Inflammatory macrophage treated with lipopolysaccharide for 1 hour (primary cell): ENCODE measurements at regions not wholly inside any gene's neighbourhood (a gene's known extent, or its start where the extent isn't known, plus 50 kb on each side); places are given as distances from the start of the nearest gene placed in this dataset.
A peak's percentile ranks its signal among the peaks of the same experiment; 100 is the strongest.

Source experiments
- DNase-seq, 2 donors: peaks; one replicate each; pipeline ENCODE4 v3.0.0-alpha.2; 2020 to 2022

- DNase-seq: no peak
These were observed 73.8 kb upstream of the ATP1A1 start for GRCh38 chr1:116299248-116299647.

GRCh38 chr1:116302281-116302680 lies 70.8 kb upstream of the ATP1A1 start:
- no peak for DNase-seq

DNA sequence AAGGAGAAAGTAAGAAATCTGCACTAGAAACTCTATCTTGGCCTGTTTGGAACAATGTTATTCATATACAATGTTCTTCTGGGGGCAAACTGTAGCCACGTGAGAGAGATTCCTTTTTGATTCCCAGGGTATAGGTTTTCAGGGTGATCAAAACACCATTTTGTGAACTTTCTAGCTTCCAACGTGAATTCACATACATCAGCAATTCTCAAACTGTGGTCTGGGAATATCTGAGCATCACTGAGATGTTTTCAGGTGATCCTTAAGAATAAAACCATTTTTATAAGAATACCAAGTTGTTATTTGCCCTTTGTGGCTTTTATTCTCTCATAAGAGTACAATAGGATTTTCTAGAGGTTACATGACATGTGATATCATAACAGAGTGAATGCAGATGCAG lies 66.9 kb upstream of the ATP1A1 start:
- DNase-seq: no peak

DNA sequence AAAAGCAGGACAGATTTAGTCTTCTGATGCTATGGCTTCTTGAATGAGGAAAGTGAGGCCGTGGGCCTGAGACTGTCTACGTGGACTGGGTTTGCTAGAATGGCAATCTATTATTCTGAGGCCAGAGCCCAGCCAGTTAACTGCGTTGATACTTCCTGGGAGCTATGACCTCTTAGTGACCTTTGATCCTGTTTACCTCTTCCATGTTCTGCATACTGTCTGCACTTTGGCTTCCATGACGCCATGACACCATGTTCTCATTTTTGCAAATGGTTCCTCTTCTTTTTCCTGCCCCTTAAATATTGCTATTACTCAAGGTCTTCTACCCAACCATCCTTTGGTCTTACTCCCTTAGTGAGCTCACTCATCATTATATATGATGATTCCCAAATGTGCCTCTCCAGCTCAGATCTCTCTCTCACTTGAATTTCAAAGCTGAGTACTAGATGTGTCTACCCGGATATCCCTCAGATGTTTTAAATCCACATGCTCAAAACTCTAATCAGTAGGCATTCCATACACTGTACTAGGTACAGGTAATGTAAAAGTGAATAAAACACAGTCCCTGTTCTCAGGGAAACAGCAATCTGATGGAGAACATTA lies 66.1 kb upstream of the ATP1A1 start:
- DNase-seq: peak; percentile 13 to 21

DNA sequence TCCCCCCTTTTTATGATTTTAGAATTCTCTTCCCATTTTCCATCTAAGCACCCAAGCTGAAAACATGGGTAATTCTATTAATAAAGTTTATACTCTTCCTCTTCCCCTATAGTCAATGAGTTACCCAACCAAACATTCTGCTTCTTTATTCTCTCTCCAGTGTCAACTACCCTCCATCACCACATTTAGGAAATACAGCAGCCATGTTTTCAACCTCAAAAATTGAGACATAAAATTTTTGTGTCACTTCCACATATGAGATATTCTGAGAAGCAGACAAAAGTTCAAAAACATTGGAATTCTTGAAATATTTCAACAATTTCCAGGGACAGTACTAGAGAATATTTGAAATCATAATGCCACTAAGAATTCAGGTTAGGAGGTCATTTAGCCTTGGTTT lies 64.8 kb upstream of the ATP1A1 start:
- peak; percentile 26 to 63 for DNase-seq

- DNase-seq: no peak
These were observed 63.8 kb upstream of the ATP1A1 start for GRCh38 chr1:116309090-116309870.

DNA sequence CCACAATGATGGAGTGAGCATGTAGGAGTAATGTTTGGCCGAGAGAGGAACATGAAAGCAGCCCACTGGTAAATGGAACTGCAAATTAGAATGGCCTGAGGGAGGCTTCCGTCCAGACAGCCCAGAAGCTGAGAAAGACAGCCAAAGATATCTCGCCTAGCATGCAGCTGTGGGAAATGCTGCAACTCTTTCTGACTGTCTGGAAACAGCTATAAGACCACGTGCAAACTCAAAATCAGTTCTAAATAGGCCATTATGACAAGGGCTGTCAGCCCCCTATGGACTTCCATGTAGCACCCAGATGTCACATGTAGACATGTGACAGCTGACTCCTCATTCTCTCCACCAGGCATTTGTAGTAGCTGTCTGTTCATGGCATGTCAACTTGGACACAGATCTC lies 62.9 kb upstream of the ATP1A1 start:
- DNase-seq: no peak

GRCh38 chr1:116311193-116311592 lies 61.9 kb upstream of the ATP1A1 start:
- DNase-seq: no peak

GRCh38 chr1:116311756-116312680 lies 61.0 kb upstream of the ATP1A1 start:
- no peak for DNase-seq

DNA sequence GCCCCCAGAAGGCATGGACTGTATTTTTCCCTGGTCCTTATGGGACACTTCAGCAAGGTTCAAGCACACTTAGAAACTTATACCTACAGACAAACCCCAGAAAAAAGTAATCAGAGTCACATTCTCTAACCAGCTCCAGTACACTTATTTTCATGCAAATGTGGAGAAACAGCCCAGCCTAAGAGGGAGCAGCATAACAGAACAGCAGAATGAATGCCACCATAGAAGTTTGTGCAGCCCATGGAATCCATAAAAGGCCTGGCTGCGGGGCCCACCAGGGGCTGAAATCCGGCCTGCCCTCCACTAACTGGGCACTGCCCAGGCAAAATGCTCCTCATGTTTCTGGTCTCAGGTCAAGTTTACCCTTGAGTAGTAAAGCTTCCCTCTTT lies 60.4 kb upstream of the ATP1A1 start:
- no peak for DNase-seq

- DNase-seq: no peak
These were observed 59.3 kb upstream of the ATP1A1 start for GRCh38 chr1:116313776-116314175.

DNA sequence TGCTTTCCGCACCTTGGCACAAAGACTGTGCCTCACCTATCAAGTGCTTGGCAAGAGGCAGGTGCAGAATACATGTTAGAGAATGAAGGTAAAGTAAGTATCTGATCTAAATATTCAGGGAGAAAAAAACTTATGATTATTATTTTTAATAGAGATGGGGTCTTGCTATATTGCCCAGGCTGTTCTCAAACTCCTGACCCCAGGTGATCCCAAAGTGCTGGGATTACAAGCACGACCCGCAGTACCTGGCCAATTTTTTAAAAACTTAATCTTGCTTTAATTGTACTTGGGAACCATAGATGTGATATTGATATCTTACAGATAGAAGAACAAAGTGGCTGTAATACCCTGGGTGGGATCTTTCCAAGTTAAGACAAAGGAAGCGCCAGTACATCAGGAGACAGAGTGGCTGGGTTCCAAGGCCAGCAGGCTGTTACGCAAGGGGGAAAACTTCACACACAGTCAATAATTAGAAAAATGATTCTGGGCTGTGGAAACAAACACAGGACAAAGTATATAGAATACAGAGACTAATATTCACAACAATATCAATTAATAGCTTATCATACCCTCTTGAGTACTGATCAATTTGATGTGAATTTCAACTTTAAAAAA lies 58.6 kb upstream of the ATP1A1 start:
- DNase-seq: no peak

DNA sequence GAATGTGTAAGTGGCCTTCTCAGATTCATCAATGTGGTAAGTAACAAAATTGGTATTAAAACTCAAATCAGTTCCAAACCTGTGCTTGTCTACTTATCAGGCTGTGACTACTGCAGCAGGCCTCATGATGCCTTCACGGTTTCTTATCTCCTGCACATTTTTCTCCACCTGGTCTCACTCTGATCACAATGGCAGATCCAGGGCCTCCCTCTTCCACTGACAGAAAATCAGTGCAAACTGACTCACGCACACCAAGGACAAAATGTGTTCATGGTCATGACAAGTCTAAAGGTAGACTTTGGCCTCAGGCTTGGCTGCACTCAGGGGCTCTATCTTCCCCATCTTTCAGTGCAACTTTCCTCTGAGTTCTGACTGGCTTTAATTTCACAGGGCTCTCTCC lies 56.7 kb upstream of the ATP1A1 start:
- DNase-seq: no peak

- no peak for DNase-seq
These were observed 54.1 kb upstream of the ATP1A1 start for GRCh38 chr1:116318897-116319296.

- no peak for DNase-seq
These were observed 52.2 kb upstream of the ATP1A1 start for GRCh38 chr1:116320874-116321273.

GRCh38 chr1:116321766-116322175 lies 51.3 kb upstream of the ATP1A1 start:
- DNase-seq: no peak

GRCh38 chr1:116322752-116323405 lies 50.2 kb upstream of the ATP1A1 start:
- DNase-seq: no peak
